Gastroesophageal sphincter (tissue), 4 donors: ENCODE measurements at regions not wholly inside any gene's neighbourhood (a gene's known extent, or its start where the extent isn't known, plus 50 kb on each side); places are given as distances from the start of the nearest gene placed in this dataset.

Experiments
- ATAC-seq: fragments of 150-250 bp; one replicate; pipeline ENCODE4 v1.9.1; 2016; ENCODE audit warnings: mild to moderate bottlenecking, moderate library complexity
- H3K27ac ChIP-seq, 4 donors: fragments of 200-600 bp; sonication (generic) in 3 of 4; 1 replicate in 3 of 4; 2 replicates in 1 of 4; pipeline ENCODE4 v1.5.1; 2016 to 2019
- H3K27me3 ChIP-seq: fragments of 200-600 bp; sonication (generic); one replicate; pipeline ENCODE4 v1.5.1; 2019
- H3K36me3 ChIP-seq, 2 donors: fragments of 200-600 bp; sonication (generic); one replicate each; pipeline ENCODE4 v1.5.1; 2019; ENCODE audit warnings: control low read depth in 1 of 2
- H3K4me1 ChIP-seq, 3 donors: fragments of 200-600 bp; sonication (generic); 1 replicate in 2 of 3; 2 replicates in 1 of 3; pipeline ENCODE4 v1.5.1; 2016 to 2019; ENCODE audit warnings: control low read depth in 2 of 3
- H3K4me3 ChIP-seq, 2 donors: fragments of 200-600 bp; sonication (generic); one replicate each; pipeline ENCODE4 v1.5.1; 2019; ENCODE audit warnings: mild to moderate bottlenecking in 1 of 2, moderate library complexity in 1 of 2
- H3K9me3 ChIP-seq, 3 donors: fragments of 200-600 bp; sonication (generic); one replicate each; pipeline ENCODE4 v1.5.1; 2017 to 2019; ENCODE audit warnings: control low read depth in 2 of 3
- EP300 ChIP-seq: sonication (generic); formaldehyde crosslinking; IDR thresholded peaks from one replicate; pipeline ENCODE4 v1.6.1; 2017; ENCODE audit warnings: antibody characterized with exemption, mild to moderate bottlenecking
- POLR2A ChIP-seq, 2 donors: fragments of 450-650 bp; IDR thresholded peaks; one replicate each; pipeline ENCODE4 v1.6.1; 2017; ENCODE audit warnings: antibody characterized with exemption in 2 of 2, mild to moderate bottlenecking in 2 of 2, moderate library complexity in 1 of 2
- POLR2AphosphoS5 ChIP-seq: sonication (generic); formaldehyde crosslinking; IDR thresholded peaks from one replicate; pipeline ENCODE4 v1.6.1; 2017; ENCODE audit warnings: antibody characterized with exemption
- WGBS, 2 donors: methylation state at CpG; one replicate each; pipeline ENCODE4 v1.1.5; 2018; ENCODE audit warnings: low coverage in 1 of 2; 5-methylcytosine and 5-hydroxymethylcytosine counted together
- TF ChIP-seq, protein P1 (sequence below), 4 experiments: fragments of 200-600 bp in 2 of 4; fragments of 450-650 bp in 2 of 4; sonication (generic) in 1 of 4; IDR thresholded peaks; one replicate each; pipeline ENCODE4 v1.5.1; 2017 to 2019; ENCODE audit warnings: antibody characterized with exemption in 4 of 4, mild to moderate bottlenecking in 2 of 4, moderate library complexity in 2 of 4

DNA sequence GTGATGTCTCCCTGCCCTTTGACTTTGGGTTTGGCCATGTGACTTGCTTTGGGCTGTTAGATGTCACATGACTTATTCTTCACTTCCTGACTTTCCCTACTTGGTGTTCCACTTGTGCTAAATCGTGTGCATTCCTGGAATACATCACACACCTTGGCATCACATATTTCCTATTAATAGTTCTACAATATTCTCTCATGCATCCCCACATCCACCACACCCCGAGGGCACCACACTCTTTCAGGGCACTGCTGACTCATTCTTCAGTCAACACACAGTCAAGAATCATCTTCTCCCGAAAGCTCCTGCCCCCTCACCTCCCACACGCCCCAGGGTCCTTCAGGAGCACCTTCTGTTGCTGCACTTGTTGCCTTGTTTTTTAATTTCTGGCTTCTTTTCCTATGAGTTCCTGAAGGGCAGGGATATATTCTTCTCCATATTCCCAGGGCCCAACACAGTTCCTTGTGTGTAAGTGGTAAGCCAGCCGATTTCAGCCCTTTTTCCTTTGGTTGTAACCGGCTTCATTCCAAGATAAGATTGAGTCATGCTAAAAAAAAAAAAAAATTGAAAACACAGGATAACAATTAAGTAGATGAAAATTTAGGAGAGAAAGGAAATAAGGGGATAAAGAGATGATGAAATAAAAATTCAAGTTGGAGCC lies 341.4 kb downstream of the SLC4A3 start:
- H3K4me1 ChIP-seq = no peaks in the 10 kb centered on the region
- no peak for ATAC-seq
- H3K36me3 ChIP-seq = no peaks in the 10 kb centered on the region
- no peak overlapping the region for H3K4me3 ChIP-seq
- H3K27me3 ChIP-seq = peaks cover 3% of the 10 kb centered on the region
- H3K27ac ChIP-seq = no peak overlapping the region
- no peaks in the 10 kb centered on the region for H3K9me3 ChIP-seq
- TF ChIP-seq POLR2AphosphoS5 = no peak
- TF ChIP-seq POLR2A (IDR thresholded peaks at IDR 0.05) = no peak
- TF ChIP-seq, protein P1, sequence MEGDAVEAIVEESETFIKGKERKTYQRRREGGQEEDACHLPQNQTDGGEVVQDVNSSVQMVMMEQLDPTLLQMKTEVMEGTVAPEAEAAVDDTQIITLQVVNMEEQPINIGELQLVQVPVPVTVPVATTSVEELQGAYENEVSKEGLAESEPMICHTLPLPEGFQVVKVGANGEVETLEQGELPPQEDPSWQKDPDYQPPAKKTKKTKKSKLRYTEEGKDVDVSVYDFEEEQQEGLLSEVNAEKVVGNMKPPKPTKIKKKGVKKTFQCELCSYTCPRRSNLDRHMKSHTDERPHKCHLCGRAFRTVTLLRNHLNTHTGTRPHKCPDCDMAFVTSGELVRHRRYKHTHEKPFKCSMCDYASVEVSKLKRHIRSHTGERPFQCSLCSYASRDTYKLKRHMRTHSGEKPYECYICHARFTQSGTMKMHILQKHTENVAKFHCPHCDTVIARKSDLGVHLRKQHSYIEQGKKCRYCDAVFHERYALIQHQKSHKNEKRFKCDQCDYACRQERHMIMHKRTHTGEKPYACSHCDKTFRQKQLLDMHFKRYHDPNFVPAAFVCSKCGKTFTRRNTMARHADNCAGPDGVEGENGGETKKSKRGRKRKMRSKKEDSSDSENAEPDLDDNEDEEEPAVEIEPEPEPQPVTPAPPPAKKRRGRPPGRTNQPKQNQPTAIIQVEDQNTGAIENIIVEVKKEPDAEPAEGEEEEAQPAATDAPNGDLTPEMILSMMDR (IDR thresholded peaks at IDR 0.05) = no peak
- no peak for TF ChIP-seq EP300
- WGBS, 2 donors = 73 to 76% methylated on average over 6 of the region's 6 CpGs

DNA sequence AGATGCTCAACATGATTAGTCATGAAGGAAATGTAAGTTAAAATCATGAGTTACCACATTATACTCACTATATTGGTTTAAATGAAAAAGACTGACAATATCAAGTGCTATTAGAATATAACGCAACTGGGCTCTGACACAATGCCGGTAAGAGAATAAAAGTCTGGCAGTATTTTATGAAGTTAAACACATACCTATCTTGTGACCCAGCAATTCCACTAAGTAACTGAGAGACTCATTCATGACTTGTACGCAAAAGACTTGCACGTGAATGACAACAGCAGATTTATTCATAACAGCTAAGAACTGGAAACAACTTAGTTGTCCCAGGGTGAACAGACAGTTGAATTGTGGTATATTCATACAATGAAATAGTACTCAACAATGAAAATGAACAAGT lies 342.1 kb downstream of the SLC4A3 start:
- 74 to 78% methylated on average over 4 of the region's 4 CpGs for WGBS, 2 donors
- Histone ChIP-seq H3K9me3 (no peaks in the 10 kb centered on the region), H3K27ac (no peak overlapping the region), H3K36me3 (no peaks in the 10 kb centered on the region), H3K27me3 (peaks cover 3% of the 10 kb centered on the region), H3K4me1 (no peaks in the 10 kb centered on the region), H3K4me3 (no peak overlapping the region)
- TF ChIP-seq POLR2AphosphoS5 (no peak), POLR2A (IDR thresholded peaks at IDR 0.05) (no peak), EP300 (no peak)
- TF ChIP-seq, protein P1 (IDR thresholded peaks at IDR 0.05) = no peak
- no peak for ATAC-seq

DNA sequence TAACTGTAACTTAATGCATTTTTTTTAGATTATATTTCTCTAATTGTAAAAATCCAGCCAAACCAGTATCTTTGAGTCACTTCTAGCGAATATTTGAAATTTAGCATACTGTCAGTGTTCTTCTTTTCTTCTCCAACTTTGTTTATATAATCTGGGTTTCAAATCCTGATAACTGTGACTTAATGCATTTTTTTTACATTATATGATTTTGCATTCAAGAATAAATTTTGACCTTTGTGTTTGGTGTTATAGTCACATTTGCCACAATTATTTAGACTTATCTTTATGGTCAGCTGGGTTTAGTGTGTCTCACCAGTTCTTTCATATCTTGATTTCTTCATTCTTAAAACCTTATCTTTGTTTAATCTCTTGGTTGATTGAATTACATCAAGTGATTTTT lies 345.7 kb downstream of the SLC4A3 start:
- TF ChIP-seq, protein P1 (IDR thresholded peaks at IDR 0.05) = no peak
- TF ChIP-seq POLR2A (IDR thresholded peaks at IDR 0.05) = no peak
- no peak for TF ChIP-seq POLR2AphosphoS5
- no peak for TF ChIP-seq EP300
- no peaks in the 10 kb centered on the region for H3K9me3 ChIP-seq

DNA sequence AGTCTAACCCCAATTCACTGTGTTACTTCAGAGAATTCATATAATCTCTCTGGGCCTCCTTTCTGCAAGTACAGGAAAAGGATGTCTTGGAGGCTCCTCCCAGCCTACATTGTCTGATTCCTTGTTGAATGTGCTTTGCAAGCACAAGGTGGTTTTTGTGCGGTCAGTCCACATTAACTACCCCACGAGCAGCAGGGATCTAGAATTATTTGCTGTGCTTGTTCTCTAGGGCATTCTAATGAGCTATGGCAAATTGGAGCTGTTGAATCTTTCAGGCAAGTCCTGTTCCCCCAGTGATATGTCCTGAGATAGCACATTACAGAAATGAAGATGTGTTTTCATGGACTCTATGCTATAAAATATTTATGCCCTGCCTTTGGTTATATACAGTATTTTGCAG lies 349.4 kb downstream of the SLC4A3 start:
- WGBS, 2 donors = 72 to 74% methylated on average over 2 of the region's 2 CpGs
- no peak for ATAC-seq
- Histone ChIP-seq H3K4me1 (no peaks in the 10 kb centered on the region), H3K36me3 (no peaks in the 10 kb centered on the region), H3K9me3 (no peaks in the 10 kb centered on the region), H3K27ac (no peak overlapping the region), H3K27me3 (no peaks in the 10 kb centered on the region), H3K4me3 (no peak overlapping the region)
- no peak for TF ChIP-seq POLR2A (IDR thresholded peaks at IDR 0.05)
- TF ChIP-seq, protein P1 (IDR thresholded peaks at IDR 0.05) = no peak
- TF ChIP-seq EP300 = no peak
- TF ChIP-seq POLR2AphosphoS5 = no peak

More for the DNA sequence above, 345.7 kb downstream of the SLC4A3 start:
- no peak overlapping the region for H3K4me3 ChIP-seq
- no peak overlapping the region for H3K27ac ChIP-seq
- no peaks in the 10 kb centered on the region for H3K36me3 ChIP-seq
- H3K4me1 ChIP-seq = no peaks in the 10 kb centered on the region
- 64 to 92% methylated on average over 1 of the region's 1 CpG for WGBS, 2 donors
- H3K27me3 ChIP-seq = no peaks in the 10 kb centered on the region
- no peak for ATAC-seq

DNA sequence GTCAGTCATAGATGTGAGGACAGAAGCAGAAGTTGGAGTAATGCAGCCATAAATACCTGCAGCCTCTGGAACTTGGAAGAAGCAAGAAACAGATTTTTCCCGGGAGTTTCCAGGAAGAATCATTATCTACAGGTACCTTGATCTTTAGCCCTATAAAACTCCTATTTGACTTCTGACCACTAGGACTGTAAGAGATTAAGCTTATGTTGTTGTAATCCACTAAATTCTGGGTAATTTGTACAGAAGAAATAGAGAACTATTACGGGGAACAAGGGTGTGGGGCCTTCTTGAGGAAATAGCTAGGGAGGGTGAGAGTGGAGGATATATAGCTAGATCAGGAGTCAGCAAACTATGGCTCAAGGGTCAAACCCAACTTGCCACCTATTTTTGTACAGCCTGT lies 353.2 kb downstream of the SLC4A3 start:
- Histone ChIP-seq H3K27me3 (no peaks in the 10 kb centered on the region), H3K4me1 (no peaks in the 10 kb centered on the region), H3K36me3 (no peaks in the 10 kb centered on the region), H3K27ac (no peak overlapping the region), H3K9me3 (peaks cover 0 to 5% (median 0%) of the 10 kb centered on the region in 3 donors), H3K4me3 (no peak overlapping the region)
- no peak for ATAC-seq
- no peak for TF ChIP-seq POLR2A (IDR thresholded peaks at IDR 0.05)
- TF ChIP-seq, protein P1 (IDR thresholded peaks at IDR 0.05) = no peak
- TF ChIP-seq EP300 = no peak
- no peak for TF ChIP-seq POLR2AphosphoS5
- 43 to 81% methylated on average over 2 of the region's 2 CpGs for WGBS, 2 donors
